ENCODE measurements at regions not wholly inside any gene's neighbourhood (a gene's known extent, or its start where the extent isn't known, plus 50 kb on each side); places are given as distances from the start of the nearest gene placed in this dataset.
"Not testable (repeated sequence)": the region's sequence is repeated elsewhere in the genome, so short reads cannot be mapped to it uniquely, and the experiment has no call there.

DNA sequence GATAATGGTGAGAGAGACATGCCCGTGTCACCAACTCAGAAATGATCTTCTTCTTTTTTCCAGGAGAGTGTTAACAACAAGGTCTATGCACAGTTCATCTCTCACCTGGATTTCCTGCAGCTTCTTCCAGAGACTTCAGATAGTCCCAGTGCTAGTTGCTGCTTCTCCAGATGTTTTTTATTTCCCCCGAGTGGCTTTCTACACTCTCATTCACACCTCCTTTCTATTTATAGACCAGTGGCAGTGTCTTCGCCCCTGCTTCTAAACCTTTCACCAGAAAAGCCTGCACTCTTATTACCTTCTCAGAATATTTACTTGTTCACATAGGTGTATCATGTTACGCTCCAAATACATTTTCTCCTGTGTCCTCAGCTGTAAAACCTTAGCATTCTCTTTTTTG is 558.8 kb upstream of the CHAC2 start:
- no peaks in the 10 kb centered on the region for H3K9me3 ChIP-seq (replicated peaks; ENCODE audit: control insufficient read depth, insufficient read depth, low read length)
- WGBS (ENCODE audit: insufficient coverage, insufficient replicate concordance, low lambda C conversion rate, missing lambda C conversion rate), result 14% methylated on average over 4 of the region's 4 CpGs
- H3K79me2 ChIP-seq (ENCODE audit: control insufficient read depth, insufficient read depth, low read length), result no peaks in the 10 kb centered on the region
- no peaks in the 10 kb centered on the region for H3K4me1 ChIP-seq (ENCODE audit: control insufficient read depth, insufficient read depth, low read length)
- TF ChIP-seq SUPT20H (IDR thresholded peaks at IDR 0.05; ENCODE audit: borderline replicate concordance, control insufficient read depth, low read depth, low read length) (no peak), GABPA (IDR thresholded peaks at IDR 0.05; ENCODE audit: low read depth) (no peak), KDM1A (IDR thresholded peaks at IDR 0.05; ENCODE audit: borderline replicate concordance) (no peak), POU2F2 (IDR thresholded peaks at IDR 0.05; ENCODE audit: borderline replicate concordance, low read depth, low read length) (no peak), SRF (IDR thresholded peaks at IDR 0.05; ENCODE audit: low read depth in 2 of 2, low read length in 2 of 2) (no peak), RBBP5 (conservative IDR thresholded peaks at IDR 0.05) (no peak), MYB (IDR thresholded peaks at IDR 0.05; ENCODE audit: borderline replicate concordance, low read depth, low read length) (no peak), NR2C1 (IDR thresholded peaks at IDR 0.05) (no peak), BHLHE40 (IDR thresholded peaks at IDR 0.05; ENCODE audit: borderline replicate concordance in 1 of 2, low read depth in 2 of 2, low read length in 1 of 2) (no peak), SPI1 (IDR thresholded peaks at IDR 0.05; ENCODE audit: borderline replicate concordance, insufficient read depth, low read depth, low read length) (no peak), POLR2A (IDR thresholded peaks at IDR 0.05; ENCODE audit: low read depth, low read length) (no peak), JUNB (IDR thresholded peaks at IDR 0.05) (no peak)
- no peak overlapping the region for H3K27ac ChIP-seq (ENCODE audit: control insufficient read depth, insufficient read depth)
- no peak overlapping the region for H3K4me3 ChIP-seq
- no peak overlapping the region for H2AFZ ChIP-seq (ENCODE audit: control insufficient read depth, low read depth, low read length)
- in situ Hi-C loops (cut with MboI), result no loop called here
- DNase-seq (ENCODE audit: low read depth, low spot score), result no peak
- no peak overlapping the region for H3K9ac ChIP-seq (ENCODE audit: control insufficient read depth, insufficient read depth, low read length)
- BruUV-seq (replicated peaks), result no TSS peak
- H3K27me3 ChIP-seq (replicated peaks in 1 of 2; ENCODE audit: control insufficient read depth in 2 of 2, insufficient read depth in 2 of 2, low read length in 1 of 2), result no peaks in the 10 kb centered on the region
- no peak overlapping the region for H3K4me2 ChIP-seq (ENCODE audit: control insufficient read depth, insufficient read depth)
- no peaks in the 10 kb centered on the region for H4K20me1 ChIP-seq (ENCODE audit: control insufficient read depth, insufficient read depth)
- POLR2A ChIA-PET, result no interaction called here
- SMC1A ChIA-PET (ENCODE audit: uncharacterized antibody, unreplicated experiment), result no interaction called here
- intact Hi-C loops (cut with micrococcal nuclease; ENCODE audit: unreplicated experiment), result no loop called here
- RAD21 ChIA-PET (ENCODE audit: unreplicated experiment), result no interaction called here
- FAIRE-seq, result no peak
- CTCF ChIA-PET, result no interaction called here
- no peaks in the 10 kb centered on the region for H3K36me3 ChIP-seq (ENCODE audit: control insufficient read depth in 2 of 2, insufficient read depth in 2 of 2, low read length in 1 of 2)
- ATAC-seq, result no peak

DNA sequence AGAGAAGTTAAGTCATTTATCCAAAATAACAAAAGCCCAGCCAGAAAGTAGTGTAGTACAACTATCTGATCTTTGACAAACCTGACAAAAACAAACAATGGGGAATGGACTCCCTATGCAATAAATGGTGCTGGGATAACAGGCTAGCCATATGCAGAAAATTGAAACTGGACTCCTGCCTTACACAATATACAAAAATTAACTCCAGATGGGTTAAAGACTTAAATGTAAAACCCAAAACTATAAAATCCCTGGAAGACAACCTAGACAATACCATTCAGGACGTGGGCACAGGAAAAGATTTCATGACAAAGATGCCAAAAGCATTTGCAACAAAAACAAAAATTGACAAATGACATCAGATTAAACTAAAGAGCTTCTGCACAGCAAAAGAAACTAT is 561.4 kb upstream of the CHAC2 start:
- H3K4me3 ChIP-seq; in situ Hi-C loops (cut with MboI): not testable (repeated sequence)

More for the DNA sequence above, 561.4 kb upstream of the CHAC2 start:
- RAD21 ChIA-PET (ENCODE audit: unreplicated experiment); ATAC-seq; intact Hi-C loops (cut with micrococcal nuclease; ENCODE audit: unreplicated experiment); H3K79me2 ChIP-seq (ENCODE audit: control insufficient read depth, insufficient read depth, low read length); H3K9ac ChIP-seq (ENCODE audit: control insufficient read depth, insufficient read depth, low read length); H3K4me2 ChIP-seq (ENCODE audit: control insufficient read depth, insufficient read depth); SMC1A ChIA-PET (ENCODE audit: uncharacterized antibody, unreplicated experiment); H3K9me3 ChIP-seq (replicated peaks; ENCODE audit: control insufficient read depth, insufficient read depth, low read length); H3K27me3 ChIP-seq (replicated peaks in 1 of 2; ENCODE audit: control insufficient read depth in 2 of 2, insufficient read depth in 2 of 2, low read length in 1 of 2); CTCF ChIA-PET; DNase-seq (ENCODE audit: low read depth, low spot score); H4K20me1 ChIP-seq (ENCODE audit: control insufficient read depth, insufficient read depth); H2AFZ ChIP-seq (ENCODE audit: control insufficient read depth, low read depth, low read length); H3K4me1 ChIP-seq (ENCODE audit: control insufficient read depth, insufficient read depth, low read length); H3K27ac ChIP-seq (ENCODE audit: control insufficient read depth, insufficient read depth); FAIRE-seq; H3K36me3 ChIP-seq (ENCODE audit: control insufficient read depth in 2 of 2, insufficient read depth in 2 of 2, low read length in 1 of 2); POLR2A ChIA-PET; BruUV-seq (replicated peaks): not testable (repeated sequence)
- 0% methylated on average over 1 of the region's 1 CpG for WGBS (ENCODE audit: insufficient coverage, insufficient replicate concordance, low lambda C conversion rate, missing lambda C conversion rate)
